HG03571 (cell line): ENCODE measurements at regions not wholly inside any gene's neighbourhood (a gene's known extent, or its start where the extent isn't known, plus 50 kb on each side); places are given as distances from the start of the nearest gene placed in this dataset.
"Not testable (repeated sequence)": the region's sequence is repeated elsewhere in the genome, so short reads cannot be mapped to it uniquely, and the experiment has no call there.

Experiments used
- ATAC-seq: cut with Tn5 transposase; IDR thresholded peaks from one replicate; pipeline ENCODE4 v1.9.1; 2021; ENCODE audit not compliant: unreplicated experiment

DNA sequence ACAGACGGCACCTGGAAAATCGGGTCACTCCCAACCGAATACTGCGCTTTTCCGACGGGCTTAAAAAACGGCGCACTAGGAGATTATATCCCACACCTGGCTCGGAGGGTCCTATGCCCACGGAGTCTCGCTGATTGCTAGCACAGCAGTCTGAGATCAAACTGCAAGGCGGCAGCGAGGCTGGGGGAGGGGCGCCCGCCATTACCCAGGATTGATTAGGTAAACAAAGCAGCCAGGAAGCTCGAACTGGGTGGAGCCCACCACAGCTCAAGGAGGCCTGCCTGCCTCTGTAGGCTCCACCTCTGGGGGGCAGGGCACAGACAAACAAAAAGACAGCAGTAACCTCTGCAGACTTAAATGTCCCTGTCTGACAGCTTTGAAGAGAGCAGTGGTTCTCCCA lies 64.5 kb downstream of the SLC30A10 start:
- not testable (repeated sequence) for ATAC-seq

DNA sequence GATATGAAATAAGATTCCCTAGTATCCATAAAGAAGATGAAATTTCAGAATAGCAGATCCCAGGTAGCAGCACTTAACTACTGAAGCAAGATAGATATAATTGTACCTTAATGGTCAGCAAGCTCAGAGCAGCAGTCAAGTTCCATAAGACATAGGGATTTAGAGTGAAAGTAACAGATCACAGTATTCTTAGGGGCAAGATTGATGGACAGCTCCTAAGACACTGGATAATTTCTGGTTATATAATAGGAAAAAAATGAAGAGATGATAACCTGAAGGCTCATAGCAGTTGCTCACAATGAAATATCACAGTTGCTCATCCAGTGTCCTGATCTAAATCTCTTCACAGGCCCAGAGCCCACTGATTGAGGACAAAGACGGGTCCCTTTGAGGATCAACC lies 66.0 kb downstream of the SLC30A10 start:
- no peak for ATAC-seq

DNA sequence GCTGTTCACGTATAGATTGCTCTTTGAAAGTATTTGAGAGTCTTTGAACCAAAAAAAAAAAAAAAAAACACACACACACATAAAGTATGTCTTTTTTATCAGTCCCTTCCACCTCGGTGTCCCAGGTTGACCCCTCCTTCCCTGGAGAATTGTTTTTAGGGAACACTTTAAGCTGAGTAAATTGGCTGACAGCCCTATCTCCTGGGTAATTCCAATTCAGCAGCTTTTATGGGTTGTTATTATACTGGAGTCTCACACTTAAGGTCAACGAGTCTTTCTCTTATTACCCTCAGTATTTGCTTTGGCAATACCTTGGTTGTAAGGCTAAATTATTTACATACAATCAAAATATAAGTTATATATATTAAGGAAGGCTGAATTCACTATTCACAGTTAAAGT lies 69.4 kb downstream of the SLC30A10 start:
- ATAC-seq: no peak

DNA sequence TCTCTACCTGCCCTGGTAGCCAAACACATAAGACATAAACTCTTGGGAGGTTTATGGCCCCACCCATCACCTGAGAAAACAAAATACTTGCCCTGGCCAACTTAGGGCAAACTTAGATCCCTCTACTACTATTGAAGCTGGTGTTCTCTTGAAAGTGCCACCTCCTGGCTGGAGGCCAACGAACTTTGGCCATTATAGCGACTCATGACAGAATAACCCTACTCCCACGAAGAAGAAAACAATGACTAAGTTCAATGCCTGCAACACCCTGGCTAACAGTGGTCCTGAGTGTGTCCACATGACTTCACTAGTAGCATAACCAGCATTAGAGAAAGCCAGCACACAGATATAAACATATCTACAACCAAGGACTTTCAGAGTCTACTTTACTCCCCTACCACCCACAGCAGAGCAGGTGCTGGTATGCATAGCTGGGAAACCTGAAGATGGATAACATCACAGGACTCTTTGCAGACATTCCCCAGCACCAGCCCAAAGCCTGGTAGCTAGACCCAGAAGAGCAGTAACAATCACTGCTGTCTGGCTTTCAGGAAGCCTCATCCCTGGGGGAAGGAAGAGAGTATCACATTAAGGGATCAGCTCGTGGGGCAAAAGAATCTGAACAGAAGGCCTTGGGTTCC lies 81.0 kb downstream of the SLC30A10 start:
- no peak for ATAC-seq

DNA sequence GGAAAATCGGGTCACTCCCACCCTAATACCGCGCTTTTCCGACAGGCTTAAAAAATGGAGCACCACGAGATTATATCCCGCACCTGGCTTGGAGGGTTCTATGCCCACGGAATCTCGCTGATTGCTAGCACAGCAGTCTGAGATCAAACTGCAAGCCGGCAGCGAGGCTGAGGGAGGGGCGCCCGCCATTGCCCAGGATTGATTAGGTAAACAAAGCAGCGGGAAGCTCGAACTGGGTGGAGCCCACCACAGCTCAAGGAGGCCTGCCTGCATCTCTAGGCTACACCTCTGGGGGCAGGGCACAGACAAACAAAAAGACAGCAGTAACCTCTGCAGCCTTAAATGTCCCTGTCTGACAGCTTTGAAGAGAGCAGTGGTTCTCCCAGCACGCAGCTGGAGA lies 88.8 kb downstream of the SLC30A10 start:
- ATAC-seq: not testable (repeated sequence)

DNA sequence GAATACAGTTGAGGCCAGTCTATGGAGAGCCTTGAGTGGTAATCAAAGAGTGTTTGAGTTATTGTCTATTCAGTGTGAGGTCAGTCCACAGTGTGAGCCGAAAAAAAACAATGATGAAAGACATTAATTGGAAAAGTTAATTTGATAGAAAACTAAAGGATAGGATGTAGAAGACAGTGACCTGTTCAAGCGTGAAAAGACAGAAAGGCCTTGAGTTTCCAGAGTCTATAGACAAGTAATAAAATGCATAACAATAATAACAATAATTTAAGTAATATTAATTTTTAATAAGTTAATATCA lies 90.4 kb downstream of the SLC30A10 start:
- ATAC-seq: no peak

DNA sequence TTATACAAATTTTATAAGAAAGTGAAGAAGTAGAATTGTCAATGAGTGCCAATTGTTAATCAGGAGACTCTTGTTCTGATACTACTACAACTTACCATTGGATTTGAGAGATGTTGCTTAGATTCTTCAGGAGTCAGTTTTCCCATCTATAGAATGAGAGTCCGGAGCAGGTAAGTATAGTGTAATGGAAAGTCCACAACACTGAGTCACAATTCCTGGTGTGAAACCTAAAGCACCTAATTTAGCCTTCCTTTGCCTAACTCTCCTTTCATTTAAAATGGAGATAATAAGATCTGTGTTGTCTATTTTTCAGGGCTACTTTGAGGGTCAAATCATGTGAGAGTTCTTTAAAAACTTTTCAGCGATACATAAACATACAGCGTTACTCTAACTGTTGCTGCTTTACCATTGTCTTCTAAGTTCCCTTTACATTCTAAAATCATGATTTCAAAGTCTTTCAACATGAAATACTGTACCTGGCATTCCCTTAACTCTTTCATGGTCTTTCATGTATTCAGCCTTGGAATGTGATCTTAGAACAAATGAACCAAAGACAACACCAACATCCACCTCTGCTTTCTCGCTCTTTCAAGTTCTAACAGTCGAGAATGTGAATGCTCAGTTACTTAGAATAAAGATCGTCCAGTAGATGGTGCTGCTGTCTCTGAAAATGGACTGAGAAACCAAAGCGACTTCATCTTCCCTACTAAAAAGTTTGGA lies 90.9 kb downstream of the SLC30A10 start:
- no peak for ATAC-seq

DNA sequence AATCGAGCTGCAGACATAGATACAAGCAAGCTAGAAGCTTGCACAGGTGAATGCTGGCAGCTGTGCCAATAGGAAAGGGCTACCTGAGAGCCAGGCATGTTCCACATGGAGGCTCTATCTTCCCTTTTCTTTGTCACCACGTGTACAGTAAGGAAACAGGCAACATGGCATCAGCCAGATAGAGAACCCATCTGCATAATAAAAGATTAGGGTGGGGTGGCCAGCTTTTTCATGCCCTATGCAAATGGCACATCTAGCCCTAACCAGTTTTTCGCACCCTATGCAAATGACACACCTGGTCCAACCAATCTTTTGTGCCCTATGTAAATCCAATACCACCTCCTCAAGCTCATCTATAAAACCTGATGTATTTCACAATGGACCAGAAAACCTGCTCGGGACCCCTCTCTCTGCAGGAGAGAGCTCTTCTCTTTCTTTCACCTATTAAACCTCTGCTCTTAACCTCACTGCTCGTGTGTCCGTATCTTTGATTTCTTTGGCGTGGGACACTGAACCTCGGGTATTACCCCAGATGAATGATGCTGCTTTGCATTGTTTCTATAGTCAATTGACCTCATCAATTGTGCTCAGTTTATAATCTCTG lies 93.9 kb downstream of the SLC30A10 start:
- ATAC-seq: no peak

DNA sequence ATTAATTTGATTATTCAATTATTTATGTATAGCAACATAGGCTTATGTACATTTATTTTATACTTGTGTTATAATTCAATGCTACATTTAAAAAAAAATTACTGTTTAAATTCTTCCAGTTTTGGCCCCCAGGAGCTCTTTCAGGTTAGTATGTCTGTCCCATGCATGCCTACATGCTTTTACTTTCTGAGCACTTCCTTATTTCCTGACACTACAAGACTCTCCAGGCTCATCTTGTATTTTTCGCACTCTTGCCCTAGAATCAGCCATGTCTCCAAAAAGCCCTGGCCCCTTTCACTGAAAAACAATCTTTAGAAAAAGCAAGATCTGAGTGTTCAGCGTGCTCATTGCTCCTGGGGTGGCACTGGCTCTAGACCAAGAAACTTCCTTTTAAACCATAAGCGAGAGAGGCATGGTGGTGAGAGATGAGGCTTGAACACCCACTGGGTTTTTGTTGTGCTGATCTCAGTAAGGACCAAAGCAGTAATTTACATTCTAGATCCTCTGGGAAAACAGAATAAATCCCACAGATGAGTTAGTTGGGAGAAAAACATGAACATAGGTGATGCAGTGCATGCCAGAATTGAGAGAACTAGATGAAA lies 95.0 kb downstream of the SLC30A10 start:
- no peak for ATAC-seq

DNA sequence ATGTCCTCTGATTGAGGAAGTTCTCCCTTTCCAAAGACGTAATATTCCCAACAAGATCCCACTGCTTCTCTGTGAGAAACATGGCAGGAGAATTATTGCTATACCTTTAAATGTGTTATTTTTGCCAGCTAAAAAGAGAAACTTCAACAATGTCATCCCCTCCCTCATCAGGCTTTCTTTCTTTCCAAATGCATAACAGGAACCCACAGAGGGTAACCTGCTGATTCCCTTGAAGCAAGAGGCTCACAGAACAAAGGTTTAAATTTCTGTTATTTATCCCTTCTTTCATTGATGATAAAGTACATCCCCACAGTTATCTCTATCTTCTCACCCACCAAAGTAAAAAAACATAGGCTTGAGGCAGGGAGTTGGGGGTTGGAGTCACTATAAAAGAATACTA lies 102.1 kb downstream of the SLC30A10 start:
- ATAC-seq: no peak

DNA sequence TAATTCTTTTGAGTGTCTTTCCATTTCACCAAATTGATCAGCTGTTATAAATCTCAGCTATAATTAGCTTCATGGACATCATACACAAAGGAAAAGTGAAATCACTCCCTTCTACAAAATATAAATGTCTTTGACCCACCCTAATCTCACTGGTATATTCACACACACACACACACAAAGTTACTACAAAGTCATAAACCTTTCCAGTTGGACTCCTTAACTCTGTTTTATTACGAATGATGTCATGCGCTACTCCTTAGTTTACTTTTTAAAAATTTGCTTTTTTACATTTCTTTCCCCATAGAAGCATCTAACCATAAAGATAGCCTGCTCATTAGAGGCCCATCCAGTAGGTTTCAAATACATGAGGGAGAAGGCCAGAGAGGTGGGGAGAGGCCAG lies 103.0 kb downstream of the SLC30A10 start:
- ATAC-seq: no peak

DNA sequence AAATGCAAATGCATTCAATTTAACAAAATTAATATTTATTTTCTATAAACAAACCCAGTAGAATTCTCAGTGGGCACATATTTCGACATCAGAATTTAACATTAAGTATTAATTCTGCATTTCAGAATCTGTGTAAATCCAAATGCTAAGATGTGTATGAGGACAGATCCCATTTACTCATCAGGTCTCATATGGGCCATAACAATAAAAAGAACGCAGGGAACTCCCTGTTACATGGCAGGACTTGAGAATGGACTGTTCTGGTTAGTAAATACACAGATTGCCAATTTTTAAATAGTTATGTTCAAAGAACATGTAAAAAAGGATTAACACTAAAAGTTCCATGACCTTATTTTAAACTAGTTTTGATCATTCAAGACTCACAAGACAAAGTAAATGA lies 104.0 kb downstream of the SLC30A10 start:
- no peak for ATAC-seq

DNA sequence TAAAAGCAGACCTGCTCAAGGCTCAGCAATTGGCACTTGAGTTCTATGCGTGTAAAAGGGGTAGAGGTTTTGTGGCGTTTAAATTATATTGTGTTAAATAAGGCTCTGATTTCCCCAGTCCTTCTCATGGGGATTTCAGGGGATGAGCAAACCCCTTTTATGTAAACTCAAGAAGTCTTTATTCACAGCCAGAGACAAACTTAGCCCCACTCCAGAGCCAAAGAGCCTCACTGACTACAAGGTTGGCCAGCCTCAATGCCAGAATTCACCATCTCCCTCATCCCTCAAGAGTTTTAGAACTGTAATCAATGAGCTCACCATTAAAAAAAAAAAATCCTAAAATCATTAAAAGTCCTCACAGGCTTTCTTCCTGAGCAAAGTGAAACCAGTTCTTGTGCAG lies 107.8 kb downstream of the SLC30A10 start:
- ATAC-seq: no peak

DNA sequence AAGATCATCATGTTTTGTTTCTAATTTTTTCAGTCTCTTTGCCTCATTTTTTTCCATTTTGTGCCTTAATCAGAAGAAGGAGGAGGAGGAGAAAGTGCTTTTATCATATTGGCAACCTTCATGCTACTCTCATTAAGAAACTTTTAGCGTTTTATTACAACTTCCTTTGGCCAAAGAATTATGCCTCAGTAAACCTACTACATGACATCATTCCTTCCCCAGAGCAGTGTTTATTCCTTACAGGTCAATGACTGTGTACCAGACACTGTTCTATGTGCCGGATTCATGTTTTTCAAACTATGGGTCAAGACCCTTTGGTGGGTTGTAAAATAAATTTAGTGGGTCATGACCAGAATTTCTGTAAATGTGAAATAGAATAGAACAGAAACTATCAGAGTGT lies 110.4 kb downstream of the SLC30A10 start:
- ATAC-seq: no peak

DNA sequence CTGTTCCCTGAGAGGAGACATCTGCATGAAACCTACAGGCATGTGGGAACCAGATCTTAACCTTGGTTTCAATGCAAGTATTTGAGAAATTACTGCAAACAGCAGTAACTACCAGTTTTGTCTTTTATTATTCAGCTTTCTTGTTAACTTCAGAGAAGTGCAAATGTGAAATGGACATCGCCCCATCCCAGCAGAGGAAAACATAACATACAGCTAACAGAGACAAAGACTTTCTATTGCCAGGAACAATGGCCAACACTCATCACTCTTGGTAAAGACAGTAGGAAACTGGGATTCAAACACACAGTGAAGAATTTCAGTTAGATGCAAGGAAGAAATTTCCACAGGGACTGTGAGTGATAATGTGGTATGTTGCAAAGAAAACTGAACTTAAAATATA lies 115.1 kb downstream of the SLC30A10 start:
- ATAC-seq: no peak

DNA sequence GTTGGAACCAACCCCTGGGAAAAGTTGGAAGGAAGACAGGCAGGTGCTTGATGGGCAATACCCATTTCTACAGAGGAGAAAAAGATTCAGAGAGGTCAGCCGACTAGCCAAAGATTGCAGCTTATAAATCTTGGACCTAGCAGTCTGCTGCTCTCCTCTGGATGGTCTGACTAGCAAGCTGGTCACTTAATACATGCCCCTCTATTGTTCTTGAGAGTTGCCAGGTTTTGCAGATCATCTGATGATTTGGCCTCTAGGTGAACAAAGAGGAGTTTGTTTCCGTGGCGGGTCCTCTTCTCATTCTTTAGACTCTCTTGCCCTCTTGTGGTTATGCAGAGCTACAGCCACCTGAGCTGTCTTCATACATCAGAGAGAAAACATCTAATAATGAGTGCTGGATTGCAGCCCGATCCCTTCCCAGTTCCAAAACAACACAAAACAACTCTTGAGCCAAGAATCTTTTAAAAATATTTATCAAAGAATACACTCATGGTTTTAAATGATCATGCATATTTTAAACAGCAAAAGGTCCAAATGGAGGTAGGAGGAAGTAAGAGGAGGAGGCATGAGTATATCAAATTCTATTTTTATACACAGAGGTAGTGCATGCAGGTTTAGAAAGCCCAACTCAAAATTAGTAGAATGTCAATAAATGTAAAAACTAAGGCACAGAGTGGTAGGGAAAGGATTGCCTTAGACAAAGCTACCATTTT lies 115.7 kb downstream of the SLC30A10 start:
- ATAC-seq: peak; percentile 83

DNA sequence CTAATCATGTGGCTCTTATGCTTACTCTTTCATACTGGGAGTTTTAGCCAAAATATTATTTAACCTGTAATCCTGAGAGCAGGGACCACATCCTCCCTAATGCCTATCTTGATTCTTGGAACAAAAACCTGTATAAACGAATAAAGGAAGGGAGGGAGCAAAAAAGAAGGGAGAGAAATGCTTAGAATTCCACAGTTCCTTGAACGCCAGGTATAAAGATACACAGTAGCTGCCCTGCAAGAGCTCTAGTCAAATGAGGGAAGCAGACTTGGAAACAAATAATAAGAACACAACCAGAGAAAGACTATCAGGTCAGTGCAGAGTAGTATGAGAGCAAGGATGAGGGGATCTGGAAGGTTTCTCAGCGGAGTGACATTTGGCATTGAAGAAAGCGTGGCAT lies 116.3 kb downstream of the SLC30A10 start:
- ATAC-seq: no peak

DNA sequence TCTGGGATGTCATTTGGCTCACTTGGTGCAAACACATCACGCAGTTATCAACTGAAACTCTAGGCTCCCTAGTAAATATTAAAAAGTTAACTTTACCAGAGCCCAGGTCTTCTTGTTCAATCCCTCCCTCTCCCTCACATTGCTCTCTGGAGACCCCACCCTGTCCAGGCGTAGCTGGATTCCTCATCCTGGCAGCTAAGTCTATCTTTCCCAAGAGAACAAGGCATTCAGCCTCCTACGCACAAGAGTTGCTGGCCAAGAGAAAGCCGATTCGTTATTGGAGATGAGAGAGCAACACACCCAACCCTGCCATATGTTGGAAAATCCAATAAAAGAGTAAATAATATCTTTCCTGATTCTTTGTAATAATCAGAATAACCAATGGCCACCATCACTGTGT lies 117.9 kb downstream of the SLC30A10 start:
- ATAC-seq: no peak

DNA sequence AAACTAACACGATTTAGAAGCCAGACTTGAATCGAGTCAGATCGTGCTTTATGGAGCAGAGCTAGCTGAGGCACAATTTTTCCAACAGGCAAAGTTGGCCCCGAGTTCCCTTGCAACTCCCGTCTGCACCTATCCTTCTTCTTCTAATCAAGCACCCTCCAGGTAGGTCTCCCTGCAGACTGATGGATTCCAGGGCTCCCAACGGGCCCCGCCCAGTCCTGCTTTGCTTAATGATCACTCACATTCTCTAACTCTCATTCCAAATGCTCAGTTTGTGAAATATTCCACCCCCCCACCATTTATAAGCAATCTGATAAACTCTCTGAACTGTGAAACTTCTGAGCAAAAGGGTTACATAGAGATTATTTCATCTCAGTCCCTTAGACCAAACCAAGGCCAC lies 119.6 kb downstream of the SLC30A10 start:
- no peak for ATAC-seq

DNA sequence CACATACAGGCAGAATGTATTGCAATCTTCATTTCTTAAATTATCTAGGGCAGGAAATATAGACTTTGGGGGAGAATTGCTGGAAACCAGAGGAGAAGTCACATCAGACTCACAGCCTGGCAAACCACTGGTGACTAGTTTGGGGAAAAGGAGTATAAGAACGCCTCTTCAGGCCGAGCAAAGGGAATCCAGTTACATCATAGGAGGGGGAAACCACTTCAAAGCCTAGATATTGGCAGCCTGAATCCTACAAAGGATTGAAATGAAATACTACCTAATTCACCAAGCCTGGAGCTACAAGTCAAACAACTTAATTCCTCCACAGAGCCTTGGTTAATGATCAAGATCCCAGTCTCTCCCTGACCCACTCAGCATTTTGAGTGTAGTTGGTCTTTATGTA lies 121.7 kb downstream of the SLC30A10 start:
- no peak for ATAC-seq

DNA sequence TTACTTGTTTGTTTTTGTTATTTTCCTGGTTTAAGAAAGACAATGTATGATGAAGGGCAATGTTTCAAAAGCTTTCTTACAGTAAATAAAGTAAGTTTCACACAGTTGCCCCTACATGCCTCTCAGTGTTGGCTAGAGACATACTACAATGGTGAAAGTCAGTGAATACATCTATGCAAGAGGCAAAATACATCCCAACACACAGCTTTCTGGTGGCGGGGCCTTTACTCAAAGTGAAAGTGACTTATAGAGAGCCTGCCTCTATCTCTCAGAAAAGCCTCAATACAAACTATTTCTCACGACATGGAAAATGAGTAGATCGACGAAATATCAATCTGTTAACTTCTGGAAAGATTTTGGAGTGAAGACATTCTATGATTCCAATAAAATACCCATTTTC lies 122.3 kb downstream of the SLC30A10 start:
- ATAC-seq: no peak

DNA sequence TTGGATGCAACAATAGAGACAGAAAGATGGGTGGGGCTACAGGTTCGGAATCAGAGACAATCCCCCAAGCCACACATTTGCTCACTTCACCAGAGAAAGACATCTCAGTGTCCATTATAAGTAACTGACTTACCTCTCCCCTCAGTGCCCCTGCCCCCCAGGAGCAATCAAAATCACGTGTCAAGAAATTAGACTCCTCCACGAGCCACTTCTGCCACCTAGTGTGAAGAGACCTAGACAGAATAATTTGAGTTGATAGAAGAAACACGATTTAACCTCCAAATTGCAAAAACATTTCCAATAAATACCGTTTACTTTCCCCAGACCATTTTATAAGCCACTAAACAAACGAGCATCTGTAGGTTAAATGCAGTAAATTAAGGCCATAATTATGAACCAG lies 123.2 kb downstream of the SLC30A10 start:
- no peak for ATAC-seq
